NCI-H1092 treated with DMSO at 0.1 percent for 48 hours (cell line): ENCODE measurements at regions not wholly inside any gene's neighbourhood (a gene's known extent, or its start where the extent isn't known, plus 50 kb on each side); places are given as distances from the start of the nearest gene placed in this dataset.
"Not testable (repeated sequence)": the region's sequence is repeated elsewhere in the genome, so short reads cannot be mapped to it uniquely, and the experiment has no call there.

Source experiments
- DNase-seq: peaks from one replicate; lab custom pipeline; 2025; lab: John Stamatoyannopoulos, UW

GRCh38 chr2:239746559-239747246 is 278.4 kb downstream of the NDUFA10 start:
- DNase-seq = no peak

GRCh38 chr2:239745386-239746227 is 279.5 kb downstream of the NDUFA10 start:
- no peak for DNase-seq

GRCh38 chr2:239744706-239745340 is 280.3 kb downstream of the NDUFA10 start:
- DNase-seq = no peak

- DNase-seq = no peak
Observed at GRCh38 chr2:239743206-239743605, 281.9 kb downstream of the NDUFA10 start.

GRCh38 chr2:239742377-239742776 is 282.8 kb downstream of the NDUFA10 start:
- no peak for DNase-seq

- DNase-seq = no peak
Observed at GRCh38 chr2:239739206-239739605, 285.9 kb downstream of the NDUFA10 start.

GRCh38 chr2:239738159-239738558 is 287.0 kb downstream of the NDUFA10 start:
- DNase-seq = no peak

- no peak for DNase-seq
Observed at GRCh38 chr2:239737144-239737463, 288.0 kb downstream of the NDUFA10 start.

GRCh38 chr2:239736358-239737143 is 288.6 kb downstream of the NDUFA10 start:
- DNase-seq = peak; percentile 11

- DNase-seq = no peak
Observed at GRCh38 chr2:239735829-239736357, 289.2 kb downstream of the NDUFA10 start.

- peak; percentile 52 for DNase-seq
Observed at GRCh38 chr2:239735131-239735828, 289.9 kb downstream of the NDUFA10 start.

- no peak for DNase-seq
Observed at GRCh38 chr2:239734436-239735005, 290.6 kb downstream of the NDUFA10 start.

GRCh38 chr2:239732666-239733010 is 292.5 kb downstream of the NDUFA10 start:
- DNase-seq = no peak

GRCh38 chr2:239731998-239732665 is 293.0 kb downstream of the NDUFA10 start:
- no peak for DNase-seq

- DNase-seq = no peak
Observed at GRCh38 chr2:239731422-239731821, 293.7 kb downstream of the NDUFA10 start.

GRCh38 chr2:239730897-239731296 is 294.2 kb downstream of the NDUFA10 start:
- no peak for DNase-seq

- DNase-seq = not testable (repeated sequence)
Observed at GRCh38 chr2:239730567-239730882, 294.6 kb downstream of the NDUFA10 start.

GRCh38 chr2:239729681-239730566 is 295.2 kb downstream of the NDUFA10 start:
- no peak for DNase-seq

GRCh38 chr2:239729151-239729550 is 296.0 kb downstream of the NDUFA10 start:
- DNase-seq = no peak

- no peak for DNase-seq
Observed at GRCh38 chr2:239728751-239729150, 296.4 kb downstream of the NDUFA10 start.
